AG10803 (cell line): ENCODE measurements at regions not wholly inside any gene's neighbourhood (a gene's known extent, or its start where the extent isn't known, plus 50 kb on each side); places are given as distances from the start of the nearest gene placed in this dataset.
"Not testable (repeated sequence)": the region's sequence is repeated elsewhere in the genome, so short reads cannot be mapped to it uniquely, and the experiment has no call there.

Source experiments
- DNase-seq: peaks from one replicate; pipeline ENCODE4 v3.0.0; 2010; ENCODE audit warnings: low read depth
- H3K4me3 ChIP-seq: 2 replicates; pipeline ENCODE4 v1.5.1; 2011; ENCODE audit warnings: mild to moderate bottlenecking, low read length, control low read depth
- TF ChIP-seq, protein P1 (sequence below): conservative IDR thresholded peaks from 2 replicates; pipeline ENCODE4 v1.5.1; 2011; ENCODE audit warnings: mild to moderate bottlenecking, low read length, control low read depth, inconsistent platforms

DNA sequence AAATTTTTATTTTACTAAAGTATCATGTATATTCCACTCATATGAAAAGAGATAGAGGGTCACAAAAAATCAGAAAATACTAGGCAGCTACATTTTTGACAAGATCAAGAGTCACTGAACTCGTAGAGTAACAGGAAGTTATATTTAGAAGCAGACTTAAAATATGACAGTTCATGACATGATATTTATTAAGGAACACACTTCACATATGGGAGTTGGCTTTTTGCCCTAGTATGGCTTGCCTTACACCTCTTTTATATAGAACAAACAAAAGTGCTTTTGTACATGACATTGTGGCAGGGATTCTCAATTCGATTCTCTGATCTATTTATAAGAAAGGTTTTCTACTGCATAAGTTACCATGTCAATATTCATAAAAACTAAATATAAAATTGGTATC lies 80.1 kb upstream of the GBE1 start:
- no peak for DNase-seq
- TF ChIP-seq, protein P1, sequence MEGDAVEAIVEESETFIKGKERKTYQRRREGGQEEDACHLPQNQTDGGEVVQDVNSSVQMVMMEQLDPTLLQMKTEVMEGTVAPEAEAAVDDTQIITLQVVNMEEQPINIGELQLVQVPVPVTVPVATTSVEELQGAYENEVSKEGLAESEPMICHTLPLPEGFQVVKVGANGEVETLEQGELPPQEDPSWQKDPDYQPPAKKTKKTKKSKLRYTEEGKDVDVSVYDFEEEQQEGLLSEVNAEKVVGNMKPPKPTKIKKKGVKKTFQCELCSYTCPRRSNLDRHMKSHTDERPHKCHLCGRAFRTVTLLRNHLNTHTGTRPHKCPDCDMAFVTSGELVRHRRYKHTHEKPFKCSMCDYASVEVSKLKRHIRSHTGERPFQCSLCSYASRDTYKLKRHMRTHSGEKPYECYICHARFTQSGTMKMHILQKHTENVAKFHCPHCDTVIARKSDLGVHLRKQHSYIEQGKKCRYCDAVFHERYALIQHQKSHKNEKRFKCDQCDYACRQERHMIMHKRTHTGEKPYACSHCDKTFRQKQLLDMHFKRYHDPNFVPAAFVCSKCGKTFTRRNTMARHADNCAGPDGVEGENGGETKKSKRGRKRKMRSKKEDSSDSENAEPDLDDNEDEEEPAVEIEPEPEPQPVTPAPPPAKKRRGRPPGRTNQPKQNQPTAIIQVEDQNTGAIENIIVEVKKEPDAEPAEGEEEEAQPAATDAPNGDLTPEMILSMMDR: no peak
- H3K4me3 ChIP-seq: no peak overlapping the region

GRCh38 chr3:81839504-81840094 lies 78.2 kb upstream of the GBE1 start:
- H3K4me3 ChIP-seq: no peak overlapping the region
- no peak for DNase-seq
- TF ChIP-seq, protein P1: no peak

DNA sequence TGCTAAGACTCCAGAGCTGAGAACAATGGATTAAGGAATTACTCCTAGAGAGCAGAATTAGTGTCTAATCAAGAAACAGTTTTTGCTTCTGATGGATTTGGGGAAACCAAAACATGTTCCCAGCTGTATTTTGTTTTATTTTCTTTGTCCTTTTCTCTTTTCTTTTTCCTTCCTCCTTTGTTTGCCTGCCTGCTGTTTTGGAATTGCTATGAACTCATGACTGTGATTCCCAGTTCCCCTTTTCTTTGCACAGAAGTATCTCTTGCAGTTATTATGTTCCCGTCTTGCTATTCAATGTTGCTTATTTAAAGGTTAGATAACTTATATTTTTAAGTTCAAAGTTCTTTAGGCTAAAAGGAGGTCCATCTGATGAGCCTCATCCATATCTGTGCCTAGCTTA lies 77.0 kb upstream of the GBE1 start:
- H3K4me3 ChIP-seq: no peak overlapping the region
- DNase-seq: no peak
- TF ChIP-seq, protein P1: no peak

GRCh38 chr3:81837071-81837593 lies 75.7 kb upstream of the GBE1 start:
- no peak for DNase-seq
- TF ChIP-seq, protein P1: no peak
- no peak overlapping the region for H3K4me3 ChIP-seq

GRCh38 chr3:81829937-81830336 lies 68.5 kb upstream of the GBE1 start:
- H3K4me3 ChIP-seq: no peak overlapping the region
- DNase-seq: peak; percentile 28
- TF ChIP-seq, protein P1: no peak

DNA sequence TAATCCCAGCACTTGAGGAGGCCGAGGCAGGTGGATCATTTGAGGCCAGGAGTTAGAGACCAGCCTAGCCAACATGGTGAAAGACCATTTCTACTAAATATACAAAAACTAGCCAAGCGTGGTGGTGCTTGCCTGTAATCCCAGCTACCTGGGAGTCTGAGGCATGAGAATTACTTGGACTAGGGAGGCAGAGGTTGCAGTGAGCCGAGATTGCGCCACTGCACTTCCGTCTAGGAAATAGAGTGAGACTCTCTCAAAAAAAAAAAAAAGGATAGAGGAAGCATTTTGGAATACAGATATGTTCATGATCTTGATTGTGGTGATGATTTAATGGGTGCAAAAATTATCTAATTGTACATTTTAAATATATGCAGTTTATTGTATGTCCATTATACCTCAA lies 67.8 kb upstream of the GBE1 start:
- not testable (repeated sequence) for DNase-seq, H3K4me3 ChIP-seq

DNA sequence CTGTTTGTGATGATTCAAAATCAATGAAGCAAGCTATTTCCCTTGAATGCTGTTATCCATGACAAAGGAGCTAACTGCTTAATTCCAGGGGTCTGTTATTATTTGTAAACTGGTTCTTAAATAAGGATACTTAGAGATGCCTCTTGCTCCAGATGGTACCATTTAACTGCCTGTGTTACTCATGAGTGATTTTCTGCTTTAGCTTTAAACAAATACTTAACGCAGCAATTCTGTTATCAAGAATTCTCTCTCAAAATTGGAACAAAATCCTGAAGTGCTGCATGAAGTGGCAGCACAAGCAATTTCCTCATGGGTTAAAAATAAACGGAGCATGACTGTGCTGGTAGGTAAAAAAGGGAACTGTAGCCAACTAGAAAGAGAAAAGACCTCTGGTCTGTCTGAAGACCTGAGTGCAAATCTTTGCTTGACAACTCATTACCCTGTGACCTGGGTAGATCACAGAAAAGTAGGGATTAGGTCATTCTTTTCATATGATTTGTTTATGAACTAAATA lies 62.5 kb upstream of the GBE1 start:
- DNase-seq: peak; percentile 13
- H3K4me3 ChIP-seq: no peak overlapping the region
- TF ChIP-seq, protein P1: no peak

- no peak for DNase-seq
- no peak overlapping the region for H3K4me3 ChIP-seq
- TF ChIP-seq, protein P1: no peak
These were observed 61.6 kb upstream of the GBE1 start for GRCh38 chr3:81823086-81823485.
